Uterus (tissue), 2 donors: ENCODE measurements at regions not wholly inside any gene's neighbourhood (a gene's known extent, or its start where the extent isn't known, plus 50 kb on each side); places are given as distances from the start of the nearest gene placed in this dataset.

ENCODE experiments used
- CTCF ChIP-seq, 4 experiments: fragments of 200-600 bp in 2 of 4; fragments of 450-650 bp in 2 of 4; sonication (generic) in 2 of 4; IDR thresholded peaks; one replicate each; pipeline ENCODE4 v1.5.1; 2016 to 2019; ENCODE audit warnings: antibody characterized with exemption in 4 of 4, mild to moderate bottlenecking in 2 of 4, moderate library complexity in 1 of 4
- POLR2A ChIP-seq, 2 donors: fragments of 450-650 bp; IDR thresholded peaks; one replicate each; pipeline ENCODE4 v1.6.1; 2016; ENCODE audit warnings: antibody characterized with exemption in 2 of 2, mild to moderate bottlenecking in 1 of 2, moderate library complexity in 1 of 2

- TF ChIP-seq CTCF (IDR thresholded peaks at IDR 0.05): no peak
- no peak for TF ChIP-seq POLR2A (IDR thresholded peaks at IDR 0.05)
These were observed 697.5 kb downstream of the GBE1 start for GRCh38 chr3:81063896-81064295.
